ENCODE measurements at regions not wholly inside any gene's neighbourhood (a gene's known extent, or its start where the extent isn't known, plus 50 kb on each side); places are given as distances from the start of the nearest gene placed in this dataset.

GRCh38 chr2:120873958-120874887 lies 138.6 kb downstream of the GLI2 start:
- no peak overlapping the region for H3K4me3 Mint-ChIP-seq (ENCODE audit: unreplicated experiment)
- H3K36me3 Mint-ChIP-seq (ENCODE audit: insufficient read depth, unreplicated experiment), result no peaks in the 10 kb centered on the region
- DNase-seq, result no peak
- H3K27ac Mint-ChIP-seq (ENCODE audit: unreplicated experiment), result no peak overlapping the region
- ChIA-PET CTCF (no interaction called here), POLR2A (no interaction called here)
- no peaks in the 10 kb centered on the region for H3K27me3 ChIP-seq (replicated peaks; ENCODE audit: control insufficient read depth, insufficient read depth, low read length)
- H3K9me3 ChIP-seq, result no peaks in the 10 kb centered on the region
- H3K4me1 Mint-ChIP-seq (ENCODE audit: low read depth, unreplicated experiment), result peaks cover 5% of the 10 kb centered on the region
- no peaks in the 10 kb centered on the region for H3K4me1 ChIP-seq
- no peak overlapping the region for H3K4me3 ChIP-seq (ENCODE audit: low read depth, low read length)
- no TSS peak for BruUV-seq (replicated peaks)
- intact Hi-C loops (cut with micrococcal nuclease; ENCODE audit: unreplicated experiment), result no loop called here
- no peaks in the 10 kb centered on the region for H3K36me3 ChIP-seq (ENCODE audit: control insufficient read depth, insufficient read depth, low read length)
- TF ChIP-seq CTCF (IDR thresholded peaks at IDR 0.05; ENCODE audit: insufficient read depth in 1 of 2, low read depth in 1 of 2, low read length in 1 of 2, severe bottlenecking in 1 of 2, unreplicated experiment in 1 of 2), result no peak
- no peaks in the 10 kb centered on the region for H3K9me3 Mint-ChIP-seq (ENCODE audit: unreplicated experiment)
- no peaks in the 10 kb centered on the region for H3K27me3 Mint-ChIP-seq (ENCODE audit: insufficient read depth, unreplicated experiment)

- H3K36me3 Mint-ChIP-seq (ENCODE audit: insufficient read depth, unreplicated experiment), result no peaks in the 10 kb centered on the region
- TF ChIP-seq CTCF (IDR thresholded peaks at IDR 0.05; ENCODE audit: insufficient read depth in 1 of 2, low read depth in 1 of 2, low read length in 1 of 2, severe bottlenecking in 1 of 2, unreplicated experiment in 1 of 2), result no peak
Observed at GRCh38 chr2:120874888-120875275, 139.2 kb downstream of the GLI2 start.

DNA sequence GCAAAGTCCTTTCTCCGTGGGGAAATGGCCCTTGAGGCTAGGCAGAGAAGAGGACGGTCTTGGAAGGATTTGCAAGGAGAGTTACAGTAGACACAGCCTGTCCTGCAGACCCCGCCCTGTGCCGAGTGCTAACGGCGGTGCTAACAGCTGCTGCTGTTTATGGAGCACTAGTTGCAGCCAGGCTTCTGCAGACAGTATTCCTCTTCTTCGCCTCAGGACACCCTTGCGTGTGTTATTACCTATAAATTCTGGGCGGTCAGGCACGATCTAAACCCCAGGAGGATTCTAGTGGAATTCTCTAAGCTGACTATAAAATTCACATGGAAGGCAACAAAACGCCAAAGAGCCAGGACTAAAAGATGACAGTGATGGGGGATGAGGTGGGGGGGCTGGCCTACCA lies 139.8 kb downstream of the GLI2 start:
- no peak for TF ChIP-seq CTCF (IDR thresholded peaks at IDR 0.05; ENCODE audit: insufficient read depth in 1 of 2, low read depth in 1 of 2, low read length in 1 of 2, severe bottlenecking in 1 of 2, unreplicated experiment in 1 of 2)
- DNase-seq, result no peak
- CTCF ChIA-PET, result no interaction called here
- BruUV-seq (replicated peaks), result no TSS peak
- Mint-ChIP-seq H3K36me3 (ENCODE audit: insufficient read depth, unreplicated experiment) (no peaks in the 10 kb centered on the region), H3K27ac (ENCODE audit: unreplicated experiment) (no peak overlapping the region), H3K9me3 (ENCODE audit: unreplicated experiment) (no peaks in the 10 kb centered on the region), H3K4me1 (ENCODE audit: low read depth, unreplicated experiment) (no peaks in the 10 kb centered on the region), H3K4me3 (ENCODE audit: unreplicated experiment) (no peak overlapping the region), H3K27me3 (ENCODE audit: insufficient read depth, unreplicated experiment) (no peaks in the 10 kb centered on the region)
- Histone ChIP-seq H3K4me3 (ENCODE audit: low read depth, low read length) (no peak overlapping the region), H3K9me3 (no peaks in the 10 kb centered on the region), H3K4me1 (no peaks in the 10 kb centered on the region), H3K27me3 (replicated peaks; ENCODE audit: control insufficient read depth, insufficient read depth, low read length) (no peaks in the 10 kb centered on the region), H3K36me3 (ENCODE audit: control insufficient read depth, insufficient read depth, low read length) (no peaks in the 10 kb centered on the region)
- POLR2A ChIA-PET, result no interaction called here
- intact Hi-C loops (cut with micrococcal nuclease; ENCODE audit: unreplicated experiment), result loop anchor here (5.0 kb wide), 1 partner anchor 197 kb away; no protein-coding TSS in a partner anchor

More at GRCh38 chr2:120874888-120875275, 139.2 kb downstream of the GLI2 start:
- Mint-ChIP-seq H3K4me3 (ENCODE audit: unreplicated experiment) (no peak overlapping the region), H3K27ac (ENCODE audit: unreplicated experiment) (no peak overlapping the region), H3K9me3 (ENCODE audit: unreplicated experiment) (no peaks in the 10 kb centered on the region), H3K27me3 (ENCODE audit: insufficient read depth, unreplicated experiment) (no peaks in the 10 kb centered on the region), H3K4me1 (ENCODE audit: low read depth, unreplicated experiment) (no peaks in the 10 kb centered on the region)
- Histone ChIP-seq H3K4me1 (no peaks in the 10 kb centered on the region), H3K4me3 (ENCODE audit: low read depth, low read length) (no peak overlapping the region), H3K27me3 (replicated peaks; ENCODE audit: control insufficient read depth, insufficient read depth, low read length) (no peaks in the 10 kb centered on the region), H3K36me3 (ENCODE audit: control insufficient read depth, insufficient read depth, low read length) (no peaks in the 10 kb centered on the region), H3K9me3 (no peaks in the 10 kb centered on the region)
- ChIA-PET POLR2A (no interaction called here), CTCF (no interaction called here)
- BruUV-seq (replicated peaks), result no TSS peak
- intact Hi-C loops (cut with micrococcal nuclease; ENCODE audit: unreplicated experiment), result loop anchor here (5.0 kb wide), 1 partner anchor 197 kb away; no protein-coding TSS in a partner anchor
- no peak for DNase-seq

Measured in Caco-2 (cell line).